ENCODE measurements at regions not wholly inside any gene's neighbourhood (a gene's known extent, or its start where the extent isn't known, plus 50 kb on each side); places are given as distances from the start of the nearest gene placed in this dataset.

- DNase-seq (ENCODE audit: low spot score), result no peak
Measured at GRCh38 chr11:127071606-127072005, 71.0 kb upstream of the KIRREL3 start.

DNA sequence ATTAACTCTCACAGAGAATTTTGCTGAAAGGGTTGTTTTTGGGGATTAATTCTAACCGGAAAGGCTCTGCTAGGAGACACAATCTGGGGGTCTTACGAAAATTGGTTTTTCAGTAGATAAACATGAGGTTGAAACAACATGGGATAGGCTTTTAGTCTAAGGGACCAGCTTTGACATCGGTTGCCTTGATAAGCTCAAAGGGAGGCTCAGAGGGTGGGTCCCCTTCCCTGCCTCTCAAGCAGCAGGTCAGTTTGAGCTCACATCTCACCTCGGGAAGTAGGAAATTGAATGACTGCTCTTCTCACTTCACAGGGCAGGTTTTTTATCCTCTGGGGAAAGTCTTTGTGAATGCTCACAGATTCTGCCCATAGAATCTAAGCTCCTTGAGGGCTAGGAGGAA is 70.2 kb upstream of the KIRREL3 start:
- DNase-seq (ENCODE audit: low spot score), result no peak

DNA sequence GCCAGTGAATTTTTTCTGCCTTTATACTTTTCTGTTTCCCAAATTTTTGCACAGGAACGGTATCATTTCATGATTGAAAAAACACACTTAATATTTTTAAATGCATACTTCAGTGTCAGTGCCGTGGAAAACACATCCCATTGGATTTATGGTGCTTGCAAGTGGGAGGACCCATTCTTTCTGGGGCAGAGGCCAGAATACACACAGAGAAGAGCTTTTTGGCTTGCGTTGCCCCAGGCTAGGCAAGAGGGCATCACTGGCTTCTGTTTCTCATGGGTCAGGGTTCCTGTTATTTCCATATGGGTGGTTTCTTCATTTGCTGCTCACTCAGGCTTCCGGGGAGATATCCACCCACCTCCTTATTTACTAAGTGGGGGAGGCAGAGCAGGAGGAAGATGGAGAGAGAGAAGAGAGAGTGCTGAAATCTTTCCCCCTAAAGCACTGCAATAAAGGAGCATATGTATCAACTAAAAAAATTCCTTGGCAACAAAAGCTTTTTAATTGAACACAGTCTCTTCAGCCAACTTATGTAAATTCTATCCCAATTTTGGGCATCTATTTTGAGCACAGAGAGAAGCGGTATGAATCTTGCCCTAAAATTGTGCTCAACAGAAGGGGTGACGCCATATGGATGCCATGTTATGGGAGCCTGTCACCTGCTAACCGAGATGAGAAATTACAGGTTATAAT is 66.0 kb upstream of the KIRREL3 start:
- no peak for DNase-seq (ENCODE audit: low spot score)

GRCh38 chr11:127063241-127063640 is 62.7 kb upstream of the KIRREL3 start:
- no peak for DNase-seq (ENCODE audit: low spot score)

- no peak for DNase-seq (ENCODE audit: low spot score)
Measured at GRCh38 chr11:127061947-127062346, 61.4 kb upstream of the KIRREL3 start.

DNA sequence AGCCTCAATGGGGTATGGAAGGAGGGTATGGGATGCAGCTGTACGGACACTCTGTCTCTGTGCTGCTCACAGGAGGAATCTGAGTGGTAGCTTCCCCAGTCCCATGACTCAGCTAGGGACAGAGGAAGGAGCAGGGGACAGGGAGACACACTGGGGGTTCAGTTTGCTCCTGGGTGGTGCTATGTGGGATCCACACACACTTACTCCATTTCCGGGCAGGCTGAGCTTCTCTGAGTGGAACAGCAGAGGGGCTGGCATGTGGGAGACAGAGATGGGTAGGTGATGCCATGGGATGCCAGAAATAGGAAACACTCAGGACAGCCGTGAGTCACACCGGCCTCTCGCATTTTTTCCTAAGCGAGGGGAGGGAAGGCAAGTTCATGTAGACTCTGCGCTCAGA is 59.2 kb upstream of the KIRREL3 start:
- DNase-seq (ENCODE audit: low spot score), result no peak

DNA sequence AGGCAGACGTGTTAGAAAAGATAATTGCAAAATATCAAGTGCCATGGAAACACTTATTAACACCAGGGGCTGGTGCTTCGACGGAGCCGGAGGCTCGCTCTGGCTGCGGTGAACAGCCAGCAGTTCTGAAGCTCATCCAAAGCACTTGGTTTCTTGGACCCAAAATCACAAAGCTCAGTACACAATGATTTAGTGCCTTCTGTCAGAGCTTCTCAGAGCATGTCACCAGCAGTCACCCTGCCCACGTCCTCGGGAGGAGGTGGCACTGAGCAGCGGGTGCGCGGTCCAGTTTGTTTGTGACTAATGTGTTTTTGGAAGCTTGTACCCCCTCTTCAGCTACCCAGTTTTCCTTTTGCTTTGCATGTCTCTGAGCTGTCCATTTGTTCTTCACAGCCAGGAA is 58.7 kb upstream of the KIRREL3 start:
- DNase-seq (ENCODE audit: low spot score), result no peak

DNA sequence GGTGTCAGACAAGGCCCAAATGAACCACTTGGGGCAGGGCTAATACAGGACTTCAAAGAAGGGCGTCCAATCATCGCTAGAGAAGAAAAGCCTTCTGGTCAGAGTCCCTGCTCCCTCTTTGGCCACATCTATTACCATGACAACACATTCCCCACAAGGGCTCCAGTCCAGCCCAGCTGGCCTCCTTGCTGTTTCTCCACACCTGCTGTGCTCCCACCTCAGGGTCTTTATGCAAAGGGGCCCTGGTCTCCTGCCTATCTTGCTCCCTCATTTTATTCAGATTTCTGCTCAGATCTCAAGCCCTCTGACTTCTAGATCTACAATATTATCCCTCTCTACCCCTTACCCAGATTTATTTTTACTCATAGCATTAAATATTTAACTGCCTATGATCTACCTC is 58.0 kb upstream of the KIRREL3 start:
- no peak for DNase-seq (ENCODE audit: low spot score)

GRCh38 chr11:127057126-127057525 is 56.6 kb upstream of the KIRREL3 start:
- DNase-seq (ENCODE audit: low spot score), result no peak

DNA sequence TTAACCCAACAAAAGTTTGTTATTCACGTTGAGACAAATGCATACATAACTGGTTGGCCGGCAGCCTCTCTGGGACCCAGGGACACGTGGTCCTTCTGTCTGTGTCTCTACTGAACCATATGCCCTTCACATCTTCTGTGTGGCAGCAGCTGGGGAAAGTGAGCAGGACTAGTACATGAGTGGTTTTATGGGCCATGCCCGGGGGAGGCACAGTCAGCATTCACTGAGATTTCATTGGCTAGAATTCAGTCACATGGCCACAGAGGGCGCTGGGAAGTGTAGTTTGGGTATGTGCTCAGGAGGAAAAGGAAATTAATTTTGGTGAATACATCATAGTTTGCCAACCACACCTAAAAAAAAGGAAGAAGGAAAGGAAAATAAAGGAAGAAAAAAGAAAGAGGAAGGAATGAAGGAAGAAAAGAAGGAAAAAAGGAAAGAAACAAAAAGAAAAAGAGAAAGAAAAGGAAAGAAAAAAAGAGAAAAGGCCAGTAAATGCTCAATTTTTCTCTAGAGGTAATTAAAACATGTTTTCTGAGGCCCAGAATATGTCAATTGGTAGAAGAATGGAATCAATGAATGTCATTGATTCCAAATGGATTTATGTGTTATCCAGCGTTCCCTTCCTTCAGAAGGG is 55.9 kb upstream of the KIRREL3 start:
- no peak for DNase-seq (ENCODE audit: low spot score)

DNA sequence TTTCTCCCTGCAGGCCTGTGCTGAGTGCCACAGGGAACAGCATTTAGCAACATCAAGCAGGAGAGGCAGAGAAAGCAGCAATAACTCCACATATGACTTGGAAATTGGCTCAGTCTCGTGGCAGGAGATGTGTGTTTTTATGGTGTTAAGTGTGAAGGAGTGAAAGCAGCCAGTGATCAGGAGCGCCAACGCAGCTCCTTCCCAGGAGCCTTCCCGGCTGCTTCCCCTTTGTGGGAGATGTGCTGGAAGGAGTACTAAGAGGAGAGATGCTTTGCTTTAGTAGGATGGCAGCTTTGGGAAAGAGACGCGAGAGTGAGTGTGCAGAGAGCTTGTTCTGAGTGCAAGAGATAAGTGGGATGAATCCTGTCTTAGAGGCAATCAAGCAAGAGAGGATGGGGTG is 54.7 kb upstream of the KIRREL3 start:
- DNase-seq (ENCODE audit: low spot score), result no peak

- DNase-seq (ENCODE audit: low spot score), result no peak
Measured at GRCh38 chr11:127054153-127054552, 53.6 kb upstream of the KIRREL3 start.

DNA sequence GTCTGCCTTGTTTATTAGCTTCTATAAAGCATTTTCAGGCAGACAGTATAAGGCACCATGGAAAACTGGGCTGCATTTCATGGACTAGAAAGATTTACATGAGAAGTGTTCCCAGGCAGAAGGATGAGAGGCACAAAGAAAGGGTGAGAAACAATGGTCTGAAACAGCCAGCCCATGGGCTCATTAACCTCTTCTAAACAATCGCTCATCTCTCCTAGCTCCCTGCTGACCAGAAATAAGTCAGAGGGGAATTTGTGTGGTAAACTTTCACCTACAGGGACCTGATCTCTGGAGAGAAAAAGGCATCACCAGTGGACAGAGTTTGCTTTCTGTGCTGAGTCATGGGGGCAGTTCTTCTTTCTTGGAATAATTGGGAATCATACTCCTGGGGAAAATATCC is 51.8 kb upstream of the KIRREL3 start:
- no peak for DNase-seq (ENCODE audit: low spot score)
